ENCODE measurements at regions not wholly inside any gene's neighbourhood (a gene's known extent, or its start where the extent isn't known, plus 50 kb on each side); places are given as distances from the start of the nearest gene placed in this dataset.

DNA sequence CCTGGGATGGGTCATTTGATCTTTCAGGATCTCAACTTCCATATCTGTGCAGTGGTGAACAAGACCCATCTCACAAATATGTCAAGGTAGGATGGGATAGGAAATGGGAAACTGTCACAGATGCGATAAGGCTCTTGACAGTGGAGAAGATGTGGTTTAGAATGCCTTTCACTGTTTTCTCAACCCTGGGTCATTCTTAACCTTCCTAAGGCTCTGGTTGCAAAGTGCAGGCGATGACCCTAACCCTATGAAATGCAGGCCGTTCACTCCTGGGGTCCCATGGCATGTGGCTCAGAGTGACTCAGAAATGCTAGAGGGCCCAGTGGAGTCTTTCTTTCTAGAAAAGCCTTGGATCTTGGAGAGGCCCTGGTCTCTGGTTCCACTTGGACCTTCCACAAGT, 61.7 kb downstream of the FOXA2 start:
- TF ChIP-seq, protein P1, sequence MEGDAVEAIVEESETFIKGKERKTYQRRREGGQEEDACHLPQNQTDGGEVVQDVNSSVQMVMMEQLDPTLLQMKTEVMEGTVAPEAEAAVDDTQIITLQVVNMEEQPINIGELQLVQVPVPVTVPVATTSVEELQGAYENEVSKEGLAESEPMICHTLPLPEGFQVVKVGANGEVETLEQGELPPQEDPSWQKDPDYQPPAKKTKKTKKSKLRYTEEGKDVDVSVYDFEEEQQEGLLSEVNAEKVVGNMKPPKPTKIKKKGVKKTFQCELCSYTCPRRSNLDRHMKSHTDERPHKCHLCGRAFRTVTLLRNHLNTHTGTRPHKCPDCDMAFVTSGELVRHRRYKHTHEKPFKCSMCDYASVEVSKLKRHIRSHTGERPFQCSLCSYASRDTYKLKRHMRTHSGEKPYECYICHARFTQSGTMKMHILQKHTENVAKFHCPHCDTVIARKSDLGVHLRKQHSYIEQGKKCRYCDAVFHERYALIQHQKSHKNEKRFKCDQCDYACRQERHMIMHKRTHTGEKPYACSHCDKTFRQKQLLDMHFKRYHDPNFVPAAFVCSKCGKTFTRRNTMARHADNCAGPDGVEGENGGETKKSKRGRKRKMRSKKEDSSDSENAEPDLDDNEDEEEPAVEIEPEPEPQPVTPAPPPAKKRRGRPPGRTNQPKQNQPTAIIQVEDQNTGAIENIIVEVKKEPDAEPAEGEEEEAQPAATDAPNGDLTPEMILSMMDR (IDR thresholded peaks at IDR 0.05), result no peak
- no peak for TF ChIP-seq POLR2A (IDR thresholded peaks at IDR 0.05)
